ENCODE measurements at regions not wholly inside any gene's neighbourhood (a gene's known extent, or its start where the extent isn't known, plus 50 kb on each side); places are given as distances from the start of the nearest gene placed in this dataset.

GRCh38 chr7:137166363-137166762, 177.2 kb downstream of the PTN start:
- TF ChIP-seq TAF1 (IDR thresholded peaks at IDR 0.05; ENCODE audit: low read depth) (no peak), EZH2 (IDR thresholded peaks at IDR 0.05; ENCODE audit: borderline replicate concordance, insufficient read depth, low read length, poor library complexity, severe bottlenecking) (no peak), POLR2AphosphoS5 (IDR thresholded peaks at IDR 0.05) (no peak), REST (IDR thresholded peaks at IDR 0.05; ENCODE audit: borderline replicate concordance) (no peak)
